ENCODE measurements at regions not wholly inside any gene's neighbourhood (a gene's known extent, or its start where the extent isn't known, plus 50 kb on each side); places are given as distances from the start of the nearest gene placed in this dataset.

GRCh38 chr11:37110385-37110784 lies 512.3 kb upstream of the RAG2 start:
- no peak for TF ChIP-seq CTCF (IDR thresholded peaks at IDR 0.05; ENCODE audit: insufficient read depth, low read length, severe bottlenecking)
- Histone ChIP-seq H3K4me3 (ENCODE audit: low read depth, low read length) (no peak overlapping the region), H3K27me3 (ENCODE audit: control insufficient read depth, insufficient read depth, low read length) (no peaks in the 10 kb centered on the region), H3K36me3 (ENCODE audit: control insufficient read depth, insufficient read depth, low read length) (no peaks in the 10 kb centered on the region)
- DNase-seq (ENCODE audit: low read depth) (peak; percentile 39), FAIRE-seq (no peak)

- FAIRE-seq: no peak
- TF ChIP-seq CTCF (IDR thresholded peaks at IDR 0.05; ENCODE audit: insufficient read depth, low read length, severe bottlenecking): no peak
- H3K36me3 ChIP-seq (ENCODE audit: control insufficient read depth, insufficient read depth, low read length): no peaks in the 10 kb centered on the region
- DNase-seq (ENCODE audit: low read depth): peak; percentile 6
- H3K4me3 ChIP-seq (ENCODE audit: low read depth, low read length): no peak overlapping the region
- H3K27me3 ChIP-seq (ENCODE audit: control insufficient read depth, insufficient read depth, low read length): no peaks in the 10 kb centered on the region
Measured at GRCh38 chr11:37109286-37109585, 511.2 kb upstream of the RAG2 start.

- no peaks in the 10 kb centered on the region for H3K36me3 ChIP-seq (ENCODE audit: control insufficient read depth, insufficient read depth, low read length)
- FAIRE-seq (no peak), DNase-seq (ENCODE audit: low read depth) (peak; percentile 2)
- H3K4me3 ChIP-seq (ENCODE audit: low read depth, low read length): no peak overlapping the region
- no peak for TF ChIP-seq CTCF (IDR thresholded peaks at IDR 0.05; ENCODE audit: insufficient read depth, low read length, severe bottlenecking)
- H3K27me3 ChIP-seq (ENCODE audit: control insufficient read depth, insufficient read depth, low read length): no peaks in the 10 kb centered on the region
Measured at GRCh38 chr11:37108436-37109285, 510.6 kb upstream of the RAG2 start.

- no peak for TF ChIP-seq CTCF (IDR thresholded peaks at IDR 0.05; ENCODE audit: insufficient read depth, low read length, severe bottlenecking)
- Histone ChIP-seq H3K27me3 (ENCODE audit: control insufficient read depth, insufficient read depth, low read length) (no peaks in the 10 kb centered on the region), H3K4me3 (ENCODE audit: low read depth, low read length) (no peak overlapping the region), H3K36me3 (ENCODE audit: control insufficient read depth, insufficient read depth, low read length) (no peaks in the 10 kb centered on the region)
- FAIRE-seq (no peak), DNase-seq (ENCODE audit: low read depth) (no peak)
Measured at GRCh38 chr11:37107831-37108230, 509.8 kb upstream of the RAG2 start.

GRCh38 chr11:37107415-37107814 lies 509.4 kb upstream of the RAG2 start:
- TF ChIP-seq CTCF (IDR thresholded peaks at IDR 0.05; ENCODE audit: insufficient read depth, low read length, severe bottlenecking): no peak
- DNase-seq (ENCODE audit: low read depth) (no peak), FAIRE-seq (no peak)
- Histone ChIP-seq H3K27me3 (ENCODE audit: control insufficient read depth, insufficient read depth, low read length) (no peaks in the 10 kb centered on the region), H3K36me3 (ENCODE audit: control insufficient read depth, insufficient read depth, low read length) (no peaks in the 10 kb centered on the region), H3K4me3 (ENCODE audit: low read depth, low read length) (no peak overlapping the region)

GRCh38 chr11:37105427-37105826 lies 507.4 kb upstream of the RAG2 start:
- no peak overlapping the region for H3K4me3 ChIP-seq (ENCODE audit: low read depth, low read length)
- no peak for TF ChIP-seq CTCF (IDR thresholded peaks at IDR 0.05; ENCODE audit: insufficient read depth, low read length, severe bottlenecking)
- H3K27me3 ChIP-seq (ENCODE audit: control insufficient read depth, insufficient read depth, low read length): no peaks in the 10 kb centered on the region
- no peak for DNase-seq (ENCODE audit: low read depth)
- H3K36me3 ChIP-seq (ENCODE audit: control insufficient read depth, insufficient read depth, low read length): no peaks in the 10 kb centered on the region
- FAIRE-seq: no peak

Measured in bronchial epithelial cell (primary cell).